GM19372 (cell line): ENCODE measurements at regions not wholly inside any gene's neighbourhood (a gene's known extent, or its start where the extent isn't known, plus 50 kb on each side); places are given as distances from the start of the nearest gene placed in this dataset.
"Not testable (repeated sequence)": the region's sequence is repeated elsewhere in the genome, so short reads cannot be mapped to it uniquely, and the experiment has no call there.

Source experiments
- ATAC-seq: cut with Tn5 transposase; IDR thresholded peaks from one replicate; pipeline ENCODE4 v1.9.1; 2021; ENCODE audit warnings: mild to moderate bottlenecking, low read depth, moderate library complexity; ENCODE audit not compliant: unreplicated experiment

- no peak for ATAC-seq
Measured at GRCh38 chr9:118670011-118670953, 699.0 kb downstream of the BRINP1 start.

GRCh38 chr9:118674942-118675341 is 694.3 kb downstream of the BRINP1 start:
- ATAC-seq, result no peak

GRCh38 chr9:118677936-118678653 is 691.1 kb downstream of the BRINP1 start:
- ATAC-seq, result not testable (repeated sequence)

GRCh38 chr9:118686959-118687358 is 682.3 kb downstream of the BRINP1 start:
- no peak for ATAC-seq

GRCh38 chr9:118689280-118689679 is 680.0 kb downstream of the BRINP1 start:
- no peak for ATAC-seq

- no peak for ATAC-seq
Measured at GRCh38 chr9:118692613-118693012, 676.6 kb downstream of the BRINP1 start.

GRCh38 chr9:118693645-118694044 is 675.6 kb downstream of the BRINP1 start:
- ATAC-seq, result no peak

GRCh38 chr9:118695249-118695648 is 674.0 kb downstream of the BRINP1 start:
- ATAC-seq, result not testable (repeated sequence)

- ATAC-seq, result no peak
Measured at GRCh38 chr9:118701985-118702384, 667.2 kb downstream of the BRINP1 start.

GRCh38 chr9:118711843-118712242 is 657.4 kb downstream of the BRINP1 start:
- no peak for ATAC-seq

- no peak for ATAC-seq
Measured at GRCh38 chr9:118721276-118721675, 648.0 kb downstream of the BRINP1 start.

GRCh38 chr9:118721923-118722322 is 647.3 kb downstream of the BRINP1 start:
- no peak for ATAC-seq

- no peak for ATAC-seq
Measured at GRCh38 chr9:118729981-118730380, 639.3 kb downstream of the BRINP1 start.

GRCh38 chr9:118732998-118733397 is 636.2 kb downstream of the BRINP1 start:
- no peak for ATAC-seq

GRCh38 chr9:118734696-118735095 is 634.5 kb downstream of the BRINP1 start:
- ATAC-seq, result no peak

- no peak for ATAC-seq
Measured at GRCh38 chr9:118736406-118736805, 632.8 kb downstream of the BRINP1 start.

- no peak for ATAC-seq
Measured at GRCh38 chr9:118751077-118751847, 618.0 kb downstream of the BRINP1 start.

- ATAC-seq, result no peak
Measured at GRCh38 chr9:118751848-118752223, 617.4 kb downstream of the BRINP1 start.

GRCh38 chr9:118761016-118761790 is 608.0 kb downstream of the BRINP1 start:
- ATAC-seq, result no peak

- ATAC-seq, result no peak
Measured at GRCh38 chr9:118767571-118767970, 601.7 kb downstream of the BRINP1 start.
